ENCODE measurements at regions not wholly inside any gene's neighbourhood (a gene's known extent, or its start where the extent isn't known, plus 50 kb on each side); places are given as distances from the start of the nearest gene placed in this dataset.

DNA sequence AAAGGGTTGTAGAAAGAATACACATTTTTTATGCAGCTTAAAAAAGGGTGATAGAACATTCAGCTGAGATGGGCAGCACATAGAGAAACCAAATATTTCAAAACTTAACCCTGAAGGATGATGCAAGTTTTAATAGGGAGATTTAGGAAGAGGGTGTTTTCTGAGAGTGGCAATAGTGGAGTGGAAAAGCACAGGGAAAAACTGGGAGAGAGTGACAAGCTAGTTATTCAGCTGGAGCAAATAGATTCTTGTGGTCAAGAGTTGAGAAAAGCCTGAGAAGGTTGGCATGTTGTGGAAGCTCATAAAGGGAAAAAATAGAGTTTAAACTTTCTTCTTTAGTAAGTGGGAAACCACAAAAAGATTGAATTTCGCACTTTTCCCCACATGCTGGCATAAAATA lies 359.6 kb upstream of the PITX2 start:
- POLR2A ChIA-PET = no interaction called here
- Mint-ChIP-seq H3K27me3 (no peaks in the 10 kb centered on the region), H3K27ac (no peak overlapping the region), H3K36me3 (no peaks in the 10 kb centered on the region), H3K9me3 (no peaks in the 10 kb centered on the region), H3K4me1 (no peaks in the 10 kb centered on the region), H3K4me3 (no peak overlapping the region)
- ATAC-seq (ENCODE audit: low read depth) (no peak), DNase-seq (no peak)

DNA sequence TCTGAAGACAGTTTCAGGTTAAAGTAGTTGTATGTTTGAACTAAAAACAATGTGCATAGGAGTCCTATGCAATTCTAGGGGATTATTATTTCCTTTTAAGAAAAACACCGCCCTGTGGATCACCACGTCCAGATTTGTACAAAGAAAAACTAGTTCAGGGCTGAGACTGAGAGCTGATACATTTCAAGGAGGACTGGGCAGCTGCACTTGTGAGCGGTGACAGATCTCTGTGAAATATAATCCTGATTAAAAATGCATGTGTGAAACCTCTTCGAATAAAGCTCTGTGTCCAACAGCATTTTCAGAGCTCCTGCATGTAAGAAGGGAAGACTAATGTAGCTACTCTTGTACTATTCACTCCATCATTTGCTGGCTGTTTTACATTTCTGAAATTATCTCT lies 365.8 kb upstream of the PITX2 start:
- POLR2A ChIA-PET = no interaction called here
- no peak overlapping the region for H3K4me3 Mint-ChIP-seq
- no peaks in the 10 kb centered on the region for H3K36me3 Mint-ChIP-seq
- no peaks in the 10 kb centered on the region for H3K9me3 Mint-ChIP-seq
- no peak overlapping the region for H3K27ac Mint-ChIP-seq
- H3K27me3 Mint-ChIP-seq = no peaks in the 10 kb centered on the region
- no peaks in the 10 kb centered on the region for H3K4me1 Mint-ChIP-seq
- ATAC-seq (ENCODE audit: low read depth) = no peak
- DNase-seq = no peak

DNA sequence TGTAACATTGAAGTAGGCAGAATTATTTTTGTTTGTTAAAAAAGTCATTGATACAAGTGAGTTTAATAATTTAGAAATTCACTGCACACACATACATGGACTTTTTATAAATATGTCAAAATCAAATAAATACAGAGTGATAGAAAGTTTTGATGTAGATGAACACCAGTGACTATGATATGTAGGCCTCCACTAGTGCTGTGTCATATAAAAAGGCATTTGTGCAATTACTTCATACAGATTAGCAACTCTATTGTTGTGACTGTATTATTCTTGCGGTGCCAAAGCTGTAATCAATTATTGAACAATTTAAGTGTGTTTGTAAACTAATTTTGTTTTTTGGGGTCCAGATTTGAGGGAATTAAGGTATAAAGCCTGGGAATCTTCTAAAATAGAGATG lies 366.2 kb upstream of the PITX2 start:
- Mint-ChIP-seq H3K27me3 (no peaks in the 10 kb centered on the region), H3K9me3 (no peaks in the 10 kb centered on the region), H3K36me3 (no peaks in the 10 kb centered on the region), H3K4me3 (no peak overlapping the region), H3K4me1 (no peaks in the 10 kb centered on the region), H3K27ac (no peak overlapping the region)
- POLR2A ChIA-PET = no interaction called here
- ATAC-seq (ENCODE audit: low read depth) = no peak
- no peak for DNase-seq

DNA sequence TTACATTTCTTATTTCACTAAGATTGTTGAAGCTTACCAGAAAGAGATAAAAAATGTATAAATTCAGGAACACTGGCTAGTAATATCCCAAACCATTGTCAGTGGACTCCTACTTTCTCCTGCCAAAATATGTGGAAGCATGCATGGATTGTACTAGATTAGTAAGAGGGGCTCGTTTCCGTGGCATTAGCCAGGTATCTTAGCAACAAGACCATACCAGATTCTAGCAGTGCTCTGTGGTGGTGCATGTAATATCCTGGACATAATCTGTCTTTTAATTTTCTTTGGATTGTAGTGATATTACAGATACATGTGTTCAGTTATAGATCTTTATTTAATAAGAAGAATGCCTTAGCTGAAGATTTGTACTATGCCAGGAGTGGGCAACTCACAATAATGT lies 371.9 kb upstream of the PITX2 start:
- no peak for ATAC-seq (ENCODE audit: low read depth)
- no peak for DNase-seq
- POLR2A ChIA-PET = no interaction called here
- H3K36me3 Mint-ChIP-seq = no peaks in the 10 kb centered on the region
- no peak overlapping the region for H3K27ac Mint-ChIP-seq
- no peaks in the 10 kb centered on the region for H3K27me3 Mint-ChIP-seq
- H3K9me3 Mint-ChIP-seq = no peaks in the 10 kb centered on the region
- no peak overlapping the region for H3K4me3 Mint-ChIP-seq
- H3K4me1 Mint-ChIP-seq = no peaks in the 10 kb centered on the region

DNA sequence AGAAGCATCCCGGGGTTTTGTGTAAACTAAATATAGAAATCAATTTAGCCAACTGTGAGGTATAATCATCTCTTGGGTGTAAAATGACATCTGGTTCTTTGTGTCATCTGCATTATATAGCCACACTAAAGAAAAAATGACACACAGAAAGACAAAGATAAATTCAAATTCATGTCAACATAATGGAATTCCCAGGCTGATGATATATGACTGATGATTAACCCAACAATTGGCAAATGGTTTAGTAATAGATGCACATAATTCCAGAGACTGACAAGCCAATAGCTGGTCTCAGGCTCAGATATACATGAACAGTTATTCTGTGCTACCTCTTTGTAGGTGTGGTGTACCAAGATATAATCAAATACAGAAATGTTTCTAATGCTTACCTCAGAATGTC lies 375.4 kb upstream of the PITX2 start:
- POLR2A ChIA-PET = no interaction called here
- no peaks in the 10 kb centered on the region for H3K9me3 Mint-ChIP-seq
- no peak overlapping the region for H3K4me3 Mint-ChIP-seq
- H3K4me1 Mint-ChIP-seq = no peaks in the 10 kb centered on the region
- no peak for DNase-seq
- no peak overlapping the region for H3K27ac Mint-ChIP-seq
- no peaks in the 10 kb centered on the region for H3K36me3 Mint-ChIP-seq
- no peaks in the 10 kb centered on the region for H3K27me3 Mint-ChIP-seq
- no peak for ATAC-seq (ENCODE audit: low read depth)

DNA sequence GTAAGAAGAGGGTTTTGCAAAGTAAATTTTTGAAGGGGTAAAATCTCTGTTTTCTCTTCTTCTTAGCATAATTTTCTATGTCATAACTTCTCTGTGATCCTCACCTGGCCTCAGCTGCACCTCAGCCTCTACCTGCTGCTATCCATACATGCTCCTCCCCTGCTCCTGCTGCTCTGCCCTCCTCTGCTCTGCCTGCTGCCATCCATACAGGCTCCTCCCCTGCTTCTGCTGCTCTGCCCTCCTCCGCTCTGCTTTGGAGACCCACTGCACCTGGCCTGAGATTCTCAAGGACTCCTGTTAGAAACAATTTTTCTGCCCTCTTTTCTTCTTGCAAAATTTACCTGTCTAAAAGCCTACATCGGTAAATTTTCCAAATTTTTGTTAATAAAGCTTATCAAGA lies 388.6 kb upstream of the PITX2 start:
- ATAC-seq (ENCODE audit: low read depth) (no peak), DNase-seq (no peak)
- Mint-ChIP-seq H3K9me3 (no peaks in the 10 kb centered on the region), H3K27ac (no peak overlapping the region), H3K27me3 (no peaks in the 10 kb centered on the region), H3K4me1 (no peaks in the 10 kb centered on the region), H3K36me3 (no peaks in the 10 kb centered on the region), H3K4me3 (no peak overlapping the region)
- POLR2A ChIA-PET = no interaction called here

DNA sequence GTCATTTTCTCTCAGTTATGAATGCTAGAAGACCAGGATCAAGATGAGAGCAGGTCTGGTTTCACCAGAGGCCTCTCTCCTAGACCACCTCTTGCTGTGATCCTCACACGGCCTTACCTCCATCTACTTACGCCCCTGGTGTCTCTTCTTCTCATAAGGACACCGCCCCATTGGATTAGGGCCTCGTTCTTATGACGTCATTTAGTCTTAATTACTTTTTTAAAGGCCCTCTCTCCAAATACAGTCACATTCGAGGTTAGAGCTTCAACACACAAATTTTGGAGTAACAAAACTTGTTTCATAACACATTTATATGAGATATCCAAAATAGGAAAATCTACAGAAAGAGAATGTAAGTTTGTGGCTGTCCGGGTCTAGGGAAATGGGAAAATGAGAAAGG lies 391.0 kb upstream of the PITX2 start:
- Mint-ChIP-seq H3K27ac (no peak overlapping the region), H3K36me3 (no peaks in the 10 kb centered on the region), H3K4me3 (no peak overlapping the region), H3K9me3 (no peaks in the 10 kb centered on the region), H3K27me3 (no peaks in the 10 kb centered on the region), H3K4me1 (no peaks in the 10 kb centered on the region)
- DNase-seq (no peak), ATAC-seq (ENCODE audit: low read depth) (no peak)
- POLR2A ChIA-PET = no interaction called here

DNA sequence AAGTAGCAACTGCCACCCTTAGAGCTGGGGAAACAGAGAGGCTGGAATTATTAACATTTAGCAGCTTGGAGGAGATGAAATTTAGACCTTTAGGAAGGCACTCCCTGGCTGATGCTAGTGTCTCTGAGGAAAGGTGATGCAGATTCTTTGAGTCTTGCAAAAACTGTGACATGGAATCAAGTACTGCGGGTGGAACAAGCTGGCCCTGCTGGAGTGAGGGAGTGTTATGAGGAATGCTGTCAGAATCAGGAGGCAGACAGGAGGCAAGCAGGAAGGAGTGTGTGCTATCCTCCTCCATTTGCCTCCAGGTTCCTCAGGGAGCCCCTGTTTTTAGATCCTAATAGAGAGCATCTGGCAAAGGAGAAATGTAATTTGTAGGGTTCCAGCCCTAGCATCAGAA lies 391.7 kb upstream of the PITX2 start:
- POLR2A ChIA-PET = no interaction called here
- H3K36me3 Mint-ChIP-seq = no peaks in the 10 kb centered on the region
- H3K9me3 Mint-ChIP-seq = no peaks in the 10 kb centered on the region
- no peaks in the 10 kb centered on the region for H3K4me1 Mint-ChIP-seq
- ATAC-seq (ENCODE audit: low read depth) (no peak), DNase-seq (no peak)
- no peak overlapping the region for H3K27ac Mint-ChIP-seq
- H3K4me3 Mint-ChIP-seq = no peak overlapping the region
- H3K27me3 Mint-ChIP-seq = no peaks in the 10 kb centered on the region

DNA sequence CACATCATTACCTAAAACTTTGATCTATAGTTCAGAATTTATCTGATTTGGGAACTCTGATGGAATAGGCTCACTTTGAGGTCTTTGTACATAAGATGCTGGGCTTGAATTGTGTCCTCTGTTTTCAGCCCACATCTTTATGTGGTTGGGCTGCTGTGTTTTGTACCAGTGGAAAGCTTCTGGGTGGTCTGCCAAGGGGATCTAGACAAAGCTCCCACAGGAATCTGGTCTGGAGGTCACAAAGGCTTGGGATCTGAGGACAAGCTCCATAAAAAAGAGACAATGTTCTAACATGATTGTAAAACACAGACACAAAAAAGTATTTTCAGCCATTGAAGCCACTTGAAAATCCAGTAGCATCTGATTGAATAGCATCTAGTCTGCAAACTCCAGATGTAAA lies 393.5 kb upstream of the PITX2 start:
- no peak for DNase-seq
- H3K4me1 Mint-ChIP-seq = no peaks in the 10 kb centered on the region
- no peak overlapping the region for H3K27ac Mint-ChIP-seq
- POLR2A ChIA-PET = no interaction called here
- no peak for ATAC-seq (ENCODE audit: low read depth)
- no peaks in the 10 kb centered on the region for H3K27me3 Mint-ChIP-seq
- H3K36me3 Mint-ChIP-seq = no peaks in the 10 kb centered on the region
- H3K9me3 Mint-ChIP-seq = no peaks in the 10 kb centered on the region
- H3K4me3 Mint-ChIP-seq = no peak overlapping the region

DNA sequence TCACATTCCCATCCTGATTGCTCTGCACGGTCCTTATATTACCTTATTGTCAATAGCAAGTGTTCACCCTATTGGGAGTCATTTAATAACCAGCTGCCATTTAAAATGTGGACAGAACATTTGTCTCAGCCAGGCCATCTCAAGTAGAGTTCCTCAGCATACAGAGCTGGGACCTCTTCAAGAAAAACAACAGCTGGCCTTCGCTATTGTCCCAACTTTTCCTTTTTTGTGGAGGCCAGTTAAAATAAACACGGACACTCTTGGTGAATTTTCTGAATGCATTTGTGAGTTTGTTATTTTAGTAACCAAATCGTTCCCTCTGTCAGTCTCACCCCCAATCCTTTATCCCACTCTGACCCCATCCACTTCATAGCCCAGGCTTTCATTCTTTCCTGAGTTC lies 395.3 kb upstream of the PITX2 start:
- no peak overlapping the region for H3K4me3 Mint-ChIP-seq
- no peaks in the 10 kb centered on the region for H3K27me3 Mint-ChIP-seq
- no peak overlapping the region for H3K27ac Mint-ChIP-seq
- H3K36me3 Mint-ChIP-seq = no peaks in the 10 kb centered on the region
- no peaks in the 10 kb centered on the region for H3K9me3 Mint-ChIP-seq
- H3K4me1 Mint-ChIP-seq = no peaks in the 10 kb centered on the region
- POLR2A ChIA-PET = no interaction called here
- DNase-seq (no peak), ATAC-seq (ENCODE audit: low read depth) (no peak)

DNA sequence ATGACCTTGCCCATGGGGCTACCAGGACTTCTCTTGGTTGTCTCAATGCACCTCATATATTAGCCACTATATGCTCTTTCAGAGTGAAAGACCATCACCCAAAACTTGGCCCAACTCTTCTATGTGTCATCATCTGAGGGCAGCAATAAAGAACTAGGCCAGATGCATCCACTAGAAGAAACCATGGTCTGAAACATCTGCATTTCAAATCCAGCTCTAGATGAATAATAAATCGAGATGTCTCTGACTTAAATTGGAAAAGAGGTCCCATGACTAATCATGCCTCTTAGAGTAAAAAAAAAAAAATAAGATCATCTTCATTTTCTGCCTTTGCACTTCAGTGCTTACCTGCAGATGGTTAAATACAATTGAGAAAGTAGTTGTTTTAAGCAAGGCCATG lies 397.6 kb upstream of the PITX2 start:
- H3K27ac Mint-ChIP-seq = no peak overlapping the region
- H3K36me3 Mint-ChIP-seq = no peaks in the 10 kb centered on the region
- no peak for ATAC-seq (ENCODE audit: low read depth)

DNA sequence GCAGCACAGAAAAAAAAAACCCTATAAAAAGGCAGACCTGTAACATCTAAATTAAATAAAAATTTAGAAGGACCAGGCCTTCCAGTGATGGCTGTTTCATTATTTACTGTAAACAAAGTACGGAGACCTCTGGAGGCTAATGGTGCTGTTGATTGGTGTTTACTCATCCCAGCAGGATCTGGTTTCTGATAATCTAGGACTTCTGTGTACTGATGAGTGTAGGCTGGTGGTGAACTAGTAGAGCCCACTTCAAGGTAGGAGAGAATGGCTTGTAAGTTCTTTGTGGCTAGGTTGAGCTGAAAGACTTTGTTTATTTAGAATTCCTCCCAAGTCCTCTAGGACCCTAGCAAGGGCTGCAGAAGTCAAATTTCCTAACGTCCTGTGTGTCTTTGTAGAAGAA lies 398.1 kb upstream of the PITX2 start:
- Mint-ChIP-seq H3K9me3 (no peaks in the 10 kb centered on the region), H3K4me1 (no peaks in the 10 kb centered on the region), H3K27ac (no peak overlapping the region), H3K4me3 (no peak overlapping the region), H3K36me3 (no peaks in the 10 kb centered on the region), H3K27me3 (no peaks in the 10 kb centered on the region)
- ATAC-seq (ENCODE audit: low read depth) (no peak), DNase-seq (no peak)
- POLR2A ChIA-PET = no interaction called here

More for the DNA sequence above, 397.6 kb upstream of the PITX2 start:
- Mint-ChIP-seq H3K4me1 (no peaks in the 10 kb centered on the region), H3K4me3 (no peak overlapping the region), H3K9me3 (no peaks in the 10 kb centered on the region), H3K27me3 (no peaks in the 10 kb centered on the region)
- DNase-seq = no peak
- POLR2A ChIA-PET = no interaction called here

DNA sequence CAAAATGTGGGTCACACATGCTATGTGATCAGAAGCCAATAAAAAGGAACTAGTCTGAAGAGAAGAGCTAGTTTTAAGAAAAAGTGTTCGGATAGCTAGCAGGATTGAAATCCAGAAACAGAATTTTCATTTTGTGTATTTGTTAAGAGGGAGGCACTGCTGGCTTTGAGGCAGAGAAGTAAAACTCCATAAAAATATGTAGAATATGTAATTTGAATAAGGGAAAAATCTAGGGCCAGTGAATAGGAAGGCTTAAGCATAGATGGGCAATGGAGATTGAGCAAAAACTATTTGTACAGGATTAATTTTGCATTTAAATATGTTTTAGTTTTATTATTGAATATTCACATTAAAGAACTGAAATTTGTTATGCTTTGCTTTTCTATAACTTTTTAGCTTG lies 399.9 kb upstream of the PITX2 start:
- ATAC-seq (ENCODE audit: low read depth) = no peak
- H3K27me3 Mint-ChIP-seq = no peaks in the 10 kb centered on the region
- H3K27ac Mint-ChIP-seq = no peak overlapping the region
- no peak for DNase-seq
- POLR2A ChIA-PET = no interaction called here
- H3K4me1 Mint-ChIP-seq = no peaks in the 10 kb centered on the region
- no peaks in the 10 kb centered on the region for H3K9me3 Mint-ChIP-seq
- H3K36me3 Mint-ChIP-seq = no peaks in the 10 kb centered on the region
- no peak overlapping the region for H3K4me3 Mint-ChIP-seq

DNA sequence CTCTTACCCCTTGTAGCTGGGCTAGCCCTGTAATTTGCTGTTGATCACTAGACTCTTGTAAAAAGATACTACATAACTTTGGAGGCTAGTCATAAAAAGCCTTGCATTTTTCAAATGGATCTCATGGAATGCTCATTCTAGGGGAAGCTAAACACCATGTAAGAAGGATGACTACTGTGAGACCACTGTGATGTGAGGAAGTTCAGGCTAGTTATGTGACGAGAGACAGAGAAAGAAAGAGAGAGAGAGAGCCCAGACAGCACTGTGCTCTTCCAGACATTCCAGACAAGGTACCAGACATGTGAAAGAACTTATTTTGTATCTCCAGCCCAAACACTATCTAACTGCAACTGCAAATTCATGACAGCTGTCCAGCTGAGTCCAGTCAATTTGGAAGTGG lies 404.6 kb upstream of the PITX2 start:
- no peaks in the 10 kb centered on the region for H3K4me1 Mint-ChIP-seq
- DNase-seq = no peak
- H3K4me3 Mint-ChIP-seq = no peak overlapping the region
- peaks cover 2% of the 10 kb centered on the region for H3K9me3 Mint-ChIP-seq
- ATAC-seq (ENCODE audit: low read depth) = no peak
- POLR2A ChIA-PET = no interaction called here
- no peak overlapping the region for H3K27ac Mint-ChIP-seq
- H3K36me3 Mint-ChIP-seq = no peaks in the 10 kb centered on the region
- H3K27me3 Mint-ChIP-seq = no peaks in the 10 kb centered on the region

DNA sequence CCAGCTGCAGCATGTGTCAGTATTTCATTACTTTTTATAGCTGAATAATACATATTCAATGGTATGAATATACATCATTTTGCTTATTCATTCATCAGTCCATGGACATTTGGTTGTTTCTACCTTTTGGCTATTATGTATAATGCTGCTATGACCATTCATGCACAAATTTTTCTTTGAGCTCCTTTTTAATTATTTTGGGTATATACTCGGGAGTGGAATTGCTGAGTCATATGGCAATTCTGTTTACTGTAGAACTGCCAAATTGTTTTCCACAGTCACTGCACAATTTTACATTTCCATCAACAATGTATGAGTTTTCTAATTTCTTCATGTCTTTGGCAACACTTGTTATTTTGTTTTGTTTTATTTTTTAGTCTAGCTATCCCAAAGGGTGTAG lies 405.9 kb upstream of the PITX2 start:
- no peak overlapping the region for H3K27ac Mint-ChIP-seq
- H3K9me3 Mint-ChIP-seq = peaks cover 2% of the 10 kb centered on the region
- no peaks in the 10 kb centered on the region for H3K4me1 Mint-ChIP-seq
- POLR2A ChIA-PET = no interaction called here
- no peak for ATAC-seq (ENCODE audit: low read depth)
- no peak for DNase-seq
- no peaks in the 10 kb centered on the region for H3K27me3 Mint-ChIP-seq
- H3K36me3 Mint-ChIP-seq = no peaks in the 10 kb centered on the region
- no peak overlapping the region for H3K4me3 Mint-ChIP-seq
